ENCODE measurements at regions not wholly inside any gene's neighbourhood (a gene's known extent, or its start where the extent isn't known, plus 50 kb on each side); places are given as distances from the start of the nearest gene placed in this dataset.

GRCh38 chr1:113223546-113223945 lies 150.5 kb downstream of the LRIG2 start:
- TF ChIP-seq CTCF (IDR thresholded peaks at IDR 0.05) (no peak), POLR2A (IDR thresholded peaks at IDR 0.05) (no peak), POLR2AphosphoS5 (IDR thresholded peaks at IDR 0.05) (no peak), EP300 (IDR thresholded peaks at IDR 0.05) (no peak)

Measured in upper lobe of left lung (tissue), 4 donors.